HG02884 (cell line): ENCODE measurements at regions not wholly inside any gene's neighbourhood (a gene's known extent, or its start where the extent isn't known, plus 50 kb on each side); places are given as distances from the start of the nearest gene placed in this dataset.
A peak's percentile ranks its signal among the peaks of the same experiment; 100 is the strongest.
"Not testable (repeated sequence)": the region's sequence is repeated elsewhere in the genome, so short reads cannot be mapped to it uniquely, and the experiment has no call there.

Experiments used
- ATAC-seq: cut with Tn5 transposase; IDR thresholded peaks from one replicate; pipeline ENCODE4 v1.9.1; 2021; ENCODE audit warnings: mild to moderate bottlenecking, moderate library complexity; ENCODE audit not compliant: unreplicated experiment

DNA sequence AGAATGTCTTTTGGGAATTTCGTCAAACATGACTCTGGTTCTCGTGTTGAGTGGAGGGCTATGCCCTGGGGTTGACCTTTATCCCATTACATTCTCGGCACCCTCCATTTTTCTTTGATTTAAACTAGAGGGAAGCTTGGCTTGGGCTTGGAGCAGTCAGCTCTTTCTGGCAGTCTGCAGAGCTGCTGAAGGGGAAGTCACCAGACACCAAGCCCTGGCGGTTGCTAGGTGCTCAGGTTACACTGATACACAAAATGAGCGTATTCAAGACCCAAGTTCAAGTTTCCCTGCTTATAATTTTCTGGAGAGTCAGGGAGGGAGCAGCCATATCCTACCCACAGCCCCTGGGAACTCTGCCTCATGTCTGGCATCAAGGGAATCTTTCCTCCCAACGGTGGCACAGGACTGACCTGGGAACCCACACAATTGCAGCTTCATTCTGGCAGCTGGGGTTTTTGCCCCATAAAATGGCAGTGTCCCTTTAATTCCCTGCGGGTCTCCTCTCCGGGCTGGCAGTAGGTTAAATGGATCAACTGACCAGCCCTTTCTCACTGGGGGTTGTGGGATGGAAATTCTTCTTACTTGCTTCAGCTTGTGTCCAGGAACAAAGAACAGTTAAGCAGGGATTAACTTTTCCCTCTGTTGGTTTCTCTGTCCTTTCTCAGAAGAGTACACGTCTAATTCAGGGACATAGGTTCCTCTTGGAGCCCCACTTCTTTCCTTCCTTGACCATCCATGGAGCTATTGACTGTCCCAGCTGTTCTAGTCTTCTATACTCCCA lies 110.0 kb upstream of the DLG1 start:
- ATAC-seq: no peak

- no peak for ATAC-seq
Observed at GRCh38 chr3:197407526-197407925, 109.1 kb upstream of the DLG1 start.

- no peak for ATAC-seq
Observed at GRCh38 chr3:197407053-197407452, 108.6 kb upstream of the DLG1 start.

DNA sequence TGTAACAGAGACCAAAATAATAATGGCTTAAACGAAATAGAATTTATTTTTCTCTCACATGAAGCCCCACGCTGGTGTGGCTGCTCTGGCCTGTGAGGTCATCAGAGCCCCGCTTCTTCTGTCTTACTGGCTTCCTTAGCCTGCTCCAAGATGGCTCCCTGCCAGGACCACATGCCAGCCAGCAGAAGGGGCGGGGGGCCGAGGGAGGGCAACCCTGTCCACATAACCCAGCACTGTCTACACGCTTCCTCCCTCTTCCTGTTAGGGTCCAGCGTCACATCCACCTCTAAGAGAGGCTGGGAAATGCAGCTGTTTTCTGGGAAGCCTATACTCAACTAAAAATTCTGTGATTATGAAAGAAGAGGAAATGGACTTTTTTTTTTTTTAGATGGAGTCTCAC lies 107.9 kb upstream of the DLG1 start:
- ATAC-seq: no peak

DNA sequence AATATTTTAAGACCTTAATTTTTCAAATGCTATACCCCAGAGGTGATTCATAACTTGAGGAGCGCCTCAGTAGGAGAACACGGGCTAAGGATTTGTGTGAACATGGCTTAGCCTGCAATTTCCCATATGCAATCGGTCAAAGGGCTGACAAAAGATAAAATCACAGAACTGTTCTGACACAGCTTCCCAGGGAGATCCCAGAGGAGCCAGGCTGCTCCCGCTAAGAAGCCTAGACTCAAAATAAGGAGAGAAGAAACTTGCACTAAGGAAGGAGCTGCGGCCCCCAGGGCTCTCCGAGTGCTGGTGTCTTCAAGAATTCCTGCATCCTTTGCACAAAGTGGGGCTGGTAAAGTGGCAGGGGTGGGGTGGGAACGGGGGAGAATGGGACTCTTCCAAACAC lies 106.3 kb upstream of the DLG1 start:
- no peak for ATAC-seq

DNA sequence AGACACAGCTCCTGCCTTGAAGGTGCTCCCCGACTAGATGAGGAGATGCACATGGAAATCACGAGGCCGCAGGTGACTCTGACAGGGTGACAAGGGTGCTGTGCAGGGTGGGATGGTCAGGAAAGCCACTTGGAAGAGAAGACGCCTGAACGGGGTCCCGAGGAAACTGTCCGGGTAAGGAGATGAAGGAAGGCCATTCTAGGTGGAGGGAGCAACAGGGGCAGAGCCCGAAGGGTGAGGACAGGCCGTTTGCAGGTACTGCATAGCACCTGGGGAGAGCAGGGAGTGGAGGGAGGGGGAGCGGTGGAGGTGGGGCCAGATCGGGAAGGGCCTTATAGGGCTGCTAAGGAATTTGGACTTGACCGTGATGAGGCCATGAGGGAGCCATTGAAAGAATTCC lies 105.6 kb upstream of the DLG1 start:
- ATAC-seq: no peak

DNA sequence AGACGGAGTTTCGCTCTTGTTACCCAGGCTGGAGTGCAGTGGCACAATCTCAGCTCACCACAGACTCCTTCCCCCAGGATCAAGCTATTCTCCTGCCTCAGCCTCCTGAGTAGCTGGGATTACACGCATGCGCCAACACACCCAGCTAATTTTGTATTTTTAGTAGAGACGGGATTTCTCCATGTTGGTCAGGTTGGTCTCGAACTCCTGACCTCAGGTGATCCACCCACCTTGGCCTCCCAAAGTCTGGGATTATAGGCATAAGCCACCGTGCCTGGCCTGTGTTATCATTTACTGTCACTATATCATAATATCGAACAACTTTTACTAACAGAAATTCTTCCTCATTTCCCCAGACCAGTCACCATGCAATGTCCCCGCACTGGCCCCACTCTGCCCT lies 104.0 kb upstream of the DLG1 start:
- not testable (repeated sequence) for ATAC-seq

DNA sequence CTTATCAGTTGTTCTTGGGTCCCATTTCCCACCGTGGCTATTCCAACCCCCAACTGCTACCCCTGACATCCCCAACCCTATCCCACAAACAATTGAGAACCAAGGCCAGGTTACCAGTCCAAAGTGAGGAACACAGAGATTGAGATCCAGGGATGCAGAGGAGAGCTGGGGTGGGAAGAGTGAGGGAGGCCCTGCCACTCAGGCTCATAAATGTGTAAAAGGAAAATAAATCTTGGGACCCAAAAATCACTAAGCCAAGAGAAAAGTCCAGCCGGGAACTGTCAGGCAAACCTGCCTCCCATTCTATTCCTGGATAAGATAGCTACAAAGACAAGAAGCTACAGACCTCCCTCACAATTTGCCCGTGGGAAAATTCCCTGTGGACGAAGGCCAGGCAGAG lies 101.1 kb upstream of the DLG1 start:
- no peak for ATAC-seq

GRCh38 chr3:197398286-197398878 lies 100.0 kb upstream of the DLG1 start:
- no peak for ATAC-seq

- ATAC-seq: no peak
Observed at GRCh38 chr3:197397838-197398237, 99.4 kb upstream of the DLG1 start.

DNA sequence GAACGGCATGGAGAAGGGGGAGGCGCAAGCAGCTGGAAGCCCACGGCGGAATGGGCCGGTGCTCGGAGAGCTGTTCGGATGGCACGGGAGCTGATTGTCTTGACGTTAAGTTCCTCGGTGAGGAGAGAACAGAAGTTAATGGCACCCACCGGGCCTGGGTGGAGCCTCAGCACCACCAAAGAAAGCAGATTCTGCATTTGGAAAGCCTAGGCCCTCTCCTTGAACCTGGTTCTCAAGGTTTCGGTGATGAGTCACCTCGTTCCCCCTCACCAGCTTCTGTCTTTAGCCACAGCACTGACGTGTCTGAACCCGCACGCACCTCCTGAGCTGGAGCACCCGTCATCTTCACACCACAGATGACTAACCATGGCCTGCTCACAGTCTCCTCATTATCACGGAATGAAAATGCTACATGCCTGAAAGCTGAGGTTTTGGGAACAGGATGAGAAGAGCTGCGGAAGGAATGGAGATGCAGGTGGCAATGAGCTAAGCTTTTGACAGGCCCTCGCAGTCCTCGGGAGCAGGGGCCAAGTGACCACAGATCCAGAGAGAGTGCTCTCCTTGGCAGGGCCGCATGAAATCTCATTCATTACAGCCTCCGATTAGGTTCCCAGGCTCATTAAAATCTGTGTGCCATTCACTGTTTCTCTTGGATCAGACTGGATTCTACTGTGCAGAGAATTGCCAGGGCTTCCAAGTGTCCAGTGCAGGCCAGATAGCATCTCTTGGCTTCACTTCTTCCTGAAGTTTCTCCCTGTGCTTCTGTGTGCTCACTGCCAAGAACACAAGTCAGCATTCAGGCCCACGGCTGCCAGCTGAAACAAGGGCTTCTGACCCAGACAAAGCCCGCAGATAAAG lies 96.3 kb upstream of the DLG1 start:
- ATAC-seq: peak; percentile 86

- ATAC-seq: not testable (repeated sequence)
Observed at GRCh38 chr3:197394126-197394463, 95.7 kb upstream of the DLG1 start.

DNA sequence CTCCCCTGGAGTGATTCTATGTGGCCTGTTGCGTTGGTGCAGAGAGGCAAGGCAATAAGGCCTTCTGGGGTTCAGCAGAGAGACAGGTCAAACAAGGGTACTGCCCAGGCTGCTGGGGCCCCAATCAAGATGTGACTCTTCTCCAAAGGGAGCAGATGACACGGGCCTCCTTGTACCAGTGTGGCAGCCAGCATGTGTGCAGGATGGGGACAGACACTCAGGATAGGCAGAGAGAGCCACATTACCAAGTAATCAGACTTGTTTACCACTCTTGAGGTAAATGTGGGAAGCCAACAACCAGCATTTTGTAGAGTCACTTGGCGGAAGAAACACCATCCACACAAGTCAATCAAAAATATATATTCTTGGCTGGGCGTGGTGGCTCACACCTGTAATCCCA lies 95.3 kb upstream of the DLG1 start:
- ATAC-seq: no peak

DNA sequence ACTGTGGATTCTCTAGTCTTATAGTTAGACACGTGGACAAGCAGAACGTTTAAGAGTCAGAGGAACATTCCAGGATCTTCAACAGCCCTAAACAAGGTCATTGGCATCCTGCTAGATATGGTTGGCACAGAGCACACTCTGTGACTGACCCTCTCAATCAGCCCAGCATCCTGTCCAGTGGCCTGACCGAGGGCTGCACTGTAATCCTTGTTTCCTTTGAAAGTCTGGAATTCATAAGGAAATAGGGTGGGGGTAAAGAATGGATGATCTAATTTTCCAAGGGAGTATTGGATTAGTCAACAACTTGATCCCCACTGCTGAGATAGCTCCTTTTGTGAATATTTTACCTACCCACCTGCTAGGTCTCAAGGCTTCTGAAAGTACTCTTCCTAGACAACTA lies 94.5 kb upstream of the DLG1 start:
- ATAC-seq: no peak

DNA sequence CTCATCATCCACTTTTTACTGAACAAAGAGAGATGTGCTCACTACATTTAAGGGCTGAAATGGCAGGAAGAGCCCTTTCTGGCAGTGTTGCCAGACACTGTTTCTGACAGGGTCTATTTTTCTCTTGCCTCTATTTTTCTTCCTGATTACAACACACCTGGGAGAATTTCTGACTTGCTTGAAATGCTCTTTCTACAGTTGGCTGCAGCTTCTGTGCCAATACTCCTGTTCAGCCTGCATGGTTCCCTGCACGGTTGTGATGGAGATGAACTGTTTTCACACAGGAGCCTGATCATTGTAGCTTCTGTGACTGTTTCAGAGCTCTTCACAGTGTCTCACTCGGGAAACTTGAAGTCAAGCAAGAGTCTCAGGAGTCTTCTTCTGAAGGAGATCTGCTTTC lies 83.0 kb upstream of the DLG1 start:
- no peak for ATAC-seq

GRCh38 chr3:197380786-197381185 lies 82.4 kb upstream of the DLG1 start:
- ATAC-seq: no peak

- ATAC-seq: no peak
Observed at GRCh38 chr3:197378985-197379718, 80.7 kb upstream of the DLG1 start.

DNA sequence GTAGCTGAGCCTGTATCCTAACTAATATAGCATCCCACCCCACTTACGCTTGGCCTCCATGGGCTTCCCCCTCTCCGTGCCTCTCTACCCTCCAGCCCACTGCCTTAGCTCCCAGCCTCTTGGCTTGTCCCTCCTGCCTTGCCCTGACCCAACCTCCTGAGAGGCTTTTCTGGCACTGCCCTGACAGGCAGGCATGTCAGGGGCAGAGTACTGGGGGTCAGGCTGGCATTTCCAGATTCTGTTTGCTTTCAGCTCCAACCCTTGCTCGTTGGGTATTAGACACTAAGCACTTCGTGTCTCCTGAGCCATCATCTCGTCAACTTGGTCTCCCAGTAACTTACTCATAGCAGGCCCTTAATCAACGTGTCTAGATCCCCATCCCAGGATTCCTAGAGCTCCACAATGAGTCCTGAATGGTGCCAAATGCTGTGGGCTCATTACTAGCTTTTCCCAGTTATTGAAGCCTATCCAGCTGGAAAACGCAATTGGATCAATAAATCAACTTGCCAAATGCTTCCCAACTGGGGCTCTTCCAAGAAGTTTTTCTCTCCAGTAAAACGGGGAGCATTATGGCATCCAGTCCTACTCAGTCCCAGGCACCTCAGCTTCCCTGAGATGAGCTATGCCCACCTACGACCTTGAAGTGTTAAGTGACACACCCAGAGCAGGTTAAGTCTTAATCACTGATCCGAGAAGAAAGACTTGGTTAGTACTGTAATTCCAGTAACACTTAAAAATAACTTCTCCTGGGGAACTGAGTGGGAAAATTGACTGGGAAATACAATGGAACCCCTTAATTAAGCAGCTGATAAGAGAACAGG lies 78.5 kb upstream of the DLG1 start:
- no peak for ATAC-seq

DNA sequence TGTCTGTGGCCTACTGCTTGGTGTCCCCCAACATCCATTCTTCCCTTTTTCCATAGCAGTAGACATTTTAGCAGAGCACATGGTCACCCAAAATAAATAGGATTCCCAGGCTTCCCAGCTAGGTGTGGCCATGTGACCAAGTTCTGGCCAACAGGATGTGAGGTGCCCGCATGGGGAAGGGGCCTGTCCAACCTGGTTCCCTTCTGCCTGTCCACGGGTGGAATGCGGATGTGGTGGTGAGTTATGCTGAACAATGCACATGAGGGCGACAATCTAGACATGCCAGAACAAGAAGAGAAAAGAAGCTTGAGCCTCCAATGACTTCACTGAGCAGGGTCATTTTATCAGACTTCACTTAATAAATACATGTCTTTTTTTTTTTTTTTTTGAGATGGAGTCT lies 77.6 kb upstream of the DLG1 start:
- no peak for ATAC-seq

DNA sequence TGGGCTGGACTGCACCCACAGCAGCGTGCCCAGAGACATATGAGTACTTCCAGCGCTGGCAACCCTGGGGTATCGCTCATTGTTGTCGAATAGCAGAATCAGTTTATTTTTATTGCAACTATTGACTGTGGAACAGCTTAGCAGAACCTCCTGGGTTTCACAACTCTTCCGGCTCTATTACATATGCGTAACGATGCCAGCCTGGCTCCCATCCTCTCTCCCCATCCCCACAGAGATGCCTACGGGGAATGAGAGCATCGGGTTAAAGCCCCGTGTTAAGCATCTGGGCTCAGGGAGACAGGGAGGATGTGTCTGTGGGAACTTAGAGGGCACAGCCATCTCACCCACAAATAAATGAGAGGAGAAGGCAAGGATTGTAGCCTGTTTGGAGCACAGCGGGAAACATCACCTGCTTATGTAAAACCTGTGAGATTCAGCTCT lies 76.6 kb upstream of the DLG1 start:
- ATAC-seq: no peak
